ENCODE measurements at regions not wholly inside any gene's neighbourhood (a gene's known extent, or its start where the extent isn't known, plus 50 kb on each side); places are given as distances from the start of the nearest gene placed in this dataset.
A peak's percentile ranks its signal among the peaks of the same experiment; 100 is the strongest.

DNA sequence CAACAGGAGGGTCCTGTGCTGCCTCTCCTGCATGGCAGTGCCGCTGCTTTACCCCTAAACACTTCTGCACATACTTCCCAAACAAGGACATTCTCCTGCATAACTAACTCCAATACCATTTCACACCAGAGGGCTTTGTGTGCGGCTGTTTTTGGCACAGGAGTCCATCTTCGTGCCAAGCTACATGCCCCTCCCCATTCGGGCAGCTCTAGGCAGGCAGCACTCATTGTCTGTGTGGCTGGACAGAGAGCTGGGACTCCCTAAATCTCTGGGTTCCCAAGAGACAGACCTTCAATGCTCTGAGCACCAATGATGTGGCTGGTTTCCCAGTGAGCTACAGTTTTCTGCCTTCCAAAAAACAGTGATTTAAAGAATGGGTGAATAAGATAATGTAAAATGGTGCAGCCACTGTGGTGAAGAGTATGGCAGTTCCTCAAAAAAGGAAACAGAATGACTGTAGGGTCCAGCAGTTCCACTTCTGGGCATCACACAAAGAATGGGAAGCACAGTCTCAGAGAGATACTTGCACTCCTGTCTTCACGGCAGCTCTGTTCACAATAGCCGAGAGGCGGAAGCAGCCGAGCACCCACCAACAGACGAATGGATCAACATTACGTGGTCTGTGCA, 80.3 kb upstream of the DUSP22 start:
- TF ChIP-seq CTCF (IDR thresholded peaks at IDR 0.05), result no peak
- intact Hi-C loops (cut with DNase I, micrococcal nuclease), result no loop called here
- no peaks in the 10 kb centered on the region for H3K9me3 ChIP-seq
- no peak for ATAC-seq
- H3K4me1 ChIP-seq (ENCODE audit: low read depth), result no peaks in the 10 kb centered on the region
- H3K36me3 ChIP-seq (ENCODE audit: low read depth), result no peaks in the 10 kb centered on the region
- DNase-seq, result no peak
- no peak overlapping the region for H3K4me3 ChIP-seq

GRCh38 chr6:213284-213683, 79.0 kb upstream of the DUSP22 start:
- H3K36me3 ChIP-seq (ENCODE audit: low read depth), result no peaks in the 10 kb centered on the region
- H3K4me1 ChIP-seq (ENCODE audit: low read depth), result no peaks in the 10 kb centered on the region
- intact Hi-C loops (cut with DNase I, micrococcal nuclease), result no loop called here
- no peak for ATAC-seq
- no peaks in the 10 kb centered on the region for H3K9me3 ChIP-seq
- TF ChIP-seq CTCF (IDR thresholded peaks at IDR 0.05), result no peak
- no peak for DNase-seq
- no peak overlapping the region for H3K4me3 ChIP-seq

DNA sequence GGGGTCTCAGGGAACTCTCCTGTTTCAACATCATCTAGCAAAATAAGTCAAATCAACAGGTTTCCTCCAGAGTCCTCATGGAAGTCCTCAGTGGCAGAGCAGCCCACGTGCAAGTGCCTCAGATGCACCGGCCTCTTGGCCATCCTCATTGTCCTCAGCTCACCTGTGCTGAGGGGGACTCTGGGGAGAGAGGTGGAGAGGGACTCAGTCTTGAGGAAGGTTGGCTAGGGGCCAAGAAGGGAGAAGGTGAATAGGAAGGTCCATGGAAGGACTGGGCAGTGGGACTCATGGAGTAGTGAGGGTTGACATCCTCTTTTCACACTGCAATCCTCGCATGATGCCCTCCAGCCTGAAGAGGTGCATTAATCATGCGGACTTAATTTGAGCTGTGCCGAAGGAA, 77.9 kb upstream of the DUSP22 start:
- H3K9me3 ChIP-seq, result no peaks in the 10 kb centered on the region
- H3K4me3 ChIP-seq, result no peak overlapping the region
- ATAC-seq (no peak), DNase-seq (no peak)
- H3K36me3 ChIP-seq (ENCODE audit: low read depth), result no peaks in the 10 kb centered on the region
- H3K4me1 ChIP-seq (ENCODE audit: low read depth), result no peaks in the 10 kb centered on the region
- no peak for TF ChIP-seq CTCF (IDR thresholded peaks at IDR 0.05)
- intact Hi-C loops (cut with DNase I, micrococcal nuclease), result no loop called here

DNA sequence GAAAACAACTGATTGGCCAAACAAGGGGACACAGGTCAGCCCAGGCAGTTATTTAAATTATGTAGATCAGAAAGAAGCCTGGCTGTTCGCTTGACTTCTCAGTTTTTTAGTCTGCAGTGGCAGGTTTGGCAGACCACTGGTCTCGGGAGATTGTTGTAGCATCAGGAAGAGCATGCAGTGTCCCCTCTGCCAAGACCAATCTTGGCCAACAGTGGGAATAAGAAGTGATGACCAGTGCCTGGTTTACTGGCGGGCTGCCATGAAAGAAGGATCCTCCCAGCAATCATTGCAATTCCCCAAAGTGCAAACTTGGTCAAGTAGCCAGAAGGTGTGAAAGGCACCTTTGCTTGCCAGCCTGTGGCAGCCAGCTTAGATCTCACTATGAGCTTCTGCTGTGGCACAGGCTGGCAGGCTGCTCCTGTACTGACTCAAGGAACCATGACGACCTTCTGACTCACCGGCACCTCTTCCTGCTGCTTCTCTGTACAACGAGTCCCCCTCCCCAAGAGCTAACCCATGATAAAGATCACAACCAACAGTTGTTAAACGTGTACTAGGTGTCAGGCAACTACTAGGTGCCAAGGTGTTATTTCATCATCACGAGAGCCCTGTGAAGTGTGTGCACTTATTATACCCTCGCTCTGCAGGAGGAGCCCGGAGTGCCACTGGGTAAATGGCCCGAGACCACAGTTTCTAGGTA, 76.8 kb upstream of the DUSP22 start:
- H3K4me1 ChIP-seq (ENCODE audit: low read depth), result no peaks in the 10 kb centered on the region
- peak; percentile 7 for ATAC-seq
- H3K9me3 ChIP-seq, result no peaks in the 10 kb centered on the region
- no peak for DNase-seq
- no peak overlapping the region for H3K4me3 ChIP-seq
- TF ChIP-seq CTCF (IDR thresholded peaks at IDR 0.05), result no peak
- intact Hi-C loops (cut with DNase I, micrococcal nuclease), result no loop called here
- no peaks in the 10 kb centered on the region for H3K36me3 ChIP-seq (ENCODE audit: low read depth)

GRCh38 chr6:217048-217659, 75.1 kb upstream of the DUSP22 start:
- Histone ChIP-seq H3K36me3 (ENCODE audit: low read depth) (no peaks in the 10 kb centered on the region), H3K9me3 (no peaks in the 10 kb centered on the region), H3K4me3 (no peak overlapping the region), H3K4me1 (ENCODE audit: low read depth) (no peaks in the 10 kb centered on the region)
- peak in 2 of 3 donors; percentile 54 to 57 for DNase-seq
- TF ChIP-seq CTCF (IDR thresholded peaks at IDR 0.05), result no peak
- ATAC-seq, result peak; percentile 55
- intact Hi-C loops (cut with DNase I, micrococcal nuclease), result no loop called here
